H9 (cell line): ENCODE measurements at regions not wholly inside any gene's neighbourhood (a gene's known extent, or its start where the extent isn't known, plus 50 kb on each side); places are given as distances from the start of the nearest gene placed in this dataset.

ENCODE experiments used
- DNase-seq: peaks from one replicate; pipeline ENCODE4 v3.0.0-alpha.2; 2017
- H2AFZ ChIP-seq: one replicate; pipeline ENCODE4 v1.6.1; 2013; ENCODE audit warnings: mild to moderate bottlenecking, low read length, control low read depth, moderate library complexity
- H2AK5ac ChIP-seq: 2 replicates; pipeline ENCODE4 v1.6.1; 2013; ENCODE audit warnings: low read length, control low read depth, mixed read lengths; ENCODE audit not compliant: insufficient read length
- H2BK120ac ChIP-seq: one replicate; pipeline ENCODE4 v1.6.1; 2013; ENCODE audit warnings: low read depth, mild to moderate bottlenecking, low read length, control low read depth, inconsistent platforms; ENCODE audit not compliant: poor library complexity, severe bottlenecking
- H2BK12ac ChIP-seq: 2 replicates; pipeline ENCODE4 v1.6.1; 2013; ENCODE audit warnings: low read length, control low read depth, mixed read lengths, low read depth; ENCODE audit not compliant: insufficient read length
- H2BK15ac ChIP-seq: 2 replicates; pipeline ENCODE4 v1.6.1; 2013; ENCODE audit warnings: low read depth, low read length, control low read depth
- H2BK20ac ChIP-seq: one replicate; pipeline ENCODE4 v1.6.1; 2013; ENCODE audit warnings: low read depth, mild to moderate bottlenecking, low read length, control low read depth, inconsistent platforms; ENCODE audit not compliant: poor library complexity, severe bottlenecking
- H2BK5ac ChIP-seq: 2 replicates; pipeline ENCODE4 v1.6.1; 2013; ENCODE audit warnings: low read length, control low read depth, mixed read lengths; ENCODE audit not compliant: insufficient read length
- H3K14ac ChIP-seq: 2 replicates; pipeline ENCODE4 v1.6.1; 2013; ENCODE audit warnings: low read length, control low read depth; ENCODE audit not compliant: insufficient read depth
- H3K18ac ChIP-seq: 2 replicates; pipeline ENCODE4 v1.6.1; 2013; ENCODE audit warnings: low read depth, mild to moderate bottlenecking, mixed read lengths, low read length, control low read depth; ENCODE audit not compliant: insufficient read length
- H3K23ac ChIP-seq: 2 replicates; pipeline ENCODE4 v1.6.1; 2013; ENCODE audit warnings: low read length, control low read depth, mixed read lengths, low read depth; ENCODE audit not compliant: insufficient read length
- H3K23me2 ChIP-seq: 2 replicates; pipeline ENCODE4 v1.6.1; 2013; ENCODE audit warnings: low read depth, mild to moderate bottlenecking, mixed read lengths, low read length, control low read depth; ENCODE audit not compliant: insufficient read length, poor library complexity, severe bottlenecking
- H3K27ac ChIP-seq: 2 replicates; pipeline ENCODE4 v1.5.1; 2013; ENCODE audit warnings: low read length, control low read depth, mixed read lengths, low read depth; ENCODE audit not compliant: insufficient read length
- H3K27me3 ChIP-seq: 2 replicates; pipeline ENCODE4 v1.6.1; 2013; ENCODE audit warnings: low read length, control low read depth, inconsistent platforms; ENCODE audit not compliant: insufficient read depth
- H3K4ac ChIP-seq: 2 replicates; pipeline ENCODE4 v1.6.1; 2013; ENCODE audit warnings: low read depth, mild to moderate bottlenecking, control low read depth, inconsistent platforms, low read length, moderate library complexity
- H3K4me1 ChIP-seq: 2 replicates; pipeline ENCODE4 v1.6.1; 2013; ENCODE audit warnings: low read length, control low read depth, inconsistent platforms; ENCODE audit not compliant: insufficient read depth
- H3K4me2 ChIP-seq: 2 replicates; pipeline ENCODE4 v1.6.1; 2013; ENCODE audit warnings: low read length, control low read depth, mixed read lengths; ENCODE audit not compliant: insufficient read length, insufficient read depth
- H3K56ac ChIP-seq: 2 replicates; pipeline ENCODE4 v1.6.1; 2013; ENCODE audit warnings: low read depth, mild to moderate bottlenecking, mixed read lengths, low read length, control low read depth; ENCODE audit not compliant: insufficient read length
- H3K79me1 ChIP-seq: 2 replicates; pipeline ENCODE4 v1.6.1; 2013; ENCODE audit warnings: low read depth, mild to moderate bottlenecking, moderate library complexity, low read length, control low read depth, inconsistent platforms; ENCODE audit not compliant: insufficient read depth, poor library complexity, severe bottlenecking
- H3K79me2 ChIP-seq: 2 replicates; pipeline ENCODE4 v1.6.1; 2013; ENCODE audit warnings: low read length, control low read depth, inconsistent platforms; ENCODE audit not compliant: insufficient read depth
- H3K9ac ChIP-seq: 2 replicates; pipeline ENCODE4 v1.6.1; 2013; ENCODE audit warnings: low read length, control low read depth, mixed read lengths; ENCODE audit not compliant: insufficient read length; ENCODE audit errors: extremely low read depth
- H3K9me3 ChIP-seq: one replicate; pipeline ENCODE4 v1.6.1; 2013; ENCODE audit warnings: low read depth, low read length, inconsistent platforms; ENCODE audit not compliant: control insufficient read depth
- H3T11ph ChIP-seq: one replicate; pipeline ENCODE4 v1.6.1; 2013; ENCODE audit warnings: mild to moderate bottlenecking, low read length, control low read depth, inconsistent platforms
- H4K20me1 ChIP-seq: one replicate; pipeline ENCODE4 v1.6.1; 2013; ENCODE audit not compliant: control insufficient read depth, insufficient read length, insufficient read depth
- H4K5ac ChIP-seq: 2 replicates; pipeline ENCODE4 v1.6.1; 2013; ENCODE audit warnings: low read depth, mild to moderate bottlenecking, mixed read lengths, low read length, control low read depth; ENCODE audit not compliant: insufficient read length
- H4K8ac ChIP-seq: replicated peaks from 2 replicates; pipeline ENCODE4 v1.6.1; 2013; ENCODE audit warnings: low read length, control low read depth, mixed read lengths, low read depth; ENCODE audit not compliant: insufficient read length
- H4K91ac ChIP-seq: 2 replicates; pipeline ENCODE4 v1.6.1; 2013; ENCODE audit warnings: low read depth, mild to moderate bottlenecking, moderate library complexity, mixed read lengths, low read length, control low read depth; ENCODE audit not compliant: insufficient read length
- H3K27ac Mint-ChIP-seq, 3 experiments: 2 replicates in 2 of 3; 3 replicates in 1 of 3; pipeline ENCODE4 v1.8.0; 2020 to 2021; ENCODE audit warnings: mixed read lengths in 3 of 3, mild to moderate bottlenecking in 1 of 3, moderate library complexity in 1 of 3
- H3K27me3 Mint-ChIP-seq: 2 replicates; pipeline ENCODE4 v1.8.0; 2021; ENCODE audit warnings: low read depth, mild to moderate bottlenecking, moderate library complexity, mixed read lengths
- H3K36me3 Mint-ChIP-seq, 3 experiments: 2 replicates in 2 of 3; 3 replicates in 1 of 3; pipeline ENCODE4 v1.8.0; 2020 to 2021; ENCODE audit warnings: low read depth in 3 of 3, mixed read lengths in 3 of 3; ENCODE audit not compliant: insufficient read depth in 1 of 3
- H3K4me1 Mint-ChIP-seq, 2 experiments: 2 replicates each; pipeline ENCODE4 v1.8.0; 2020; ENCODE audit warnings: mixed read lengths in 2 of 2
- H3K4me3 Mint-ChIP-seq, 2 experiments: 2 replicates in 1 of 2; 3 replicates in 1 of 2; pipeline ENCODE4 v1.8.0; 2020 to 2021; ENCODE audit warnings: mild to moderate bottlenecking in 2 of 2, mixed read lengths in 2 of 2, moderate library complexity in 1 of 2
- H3K9me3 Mint-ChIP-seq, 2 experiments: 2 replicates in 1 of 2; 3 replicates in 1 of 2; pipeline ENCODE4 v1.8.0; 2020; ENCODE audit warnings: mild to moderate bottlenecking in 2 of 2, mixed read lengths in 2 of 2, moderate library complexity in 1 of 2
- WGBS: extraction: QIAGEN DNeasy Blood & Tissue Kit; methylation state at CpG from one replicate; pipeline ENCODE4 v1.1.7; 2013; ENCODE audit warnings: missing lambda C conversion rate, low lambda C conversion rate, mixed read lengths; ENCODE audit not compliant: insufficient read length; ENCODE audit errors: extremely low coverage; 5-methylcytosine and 5-hydroxymethylcytosine counted together
- TF ChIP-seq, protein P1 (sequence below): fragments of 200-600 bp; sonication (generic); conservative IDR thresholded peaks from 3 replicates; pipeline ENCODE4 v1.8.0; 2021; ENCODE audit warnings: antibody characterized with exemption, mild to moderate bottlenecking

- Mint-ChIP-seq H3K4me1 (no peaks in the 10 kb centered on the region), H3K9me3 (no peaks in the 10 kb centered on the region), H3K27me3 (no peaks in the 10 kb centered on the region), H3K36me3 (no peaks in the 10 kb centered on the region), H3K27ac (no peak overlapping the region), H3K4me3 (no peak overlapping the region)
- Histone ChIP-seq H3K4me2 (no peak overlapping the region), H3K9ac (no peak overlapping the region), H4K8ac (no peak overlapping the region), H3K4me1 (no peaks in the 10 kb centered on the region), H2BK5ac (no peak overlapping the region), H2BK120ac (no peak overlapping the region), H3K79me2 (no peaks in the 10 kb centered on the region), H2AK5ac (no peak overlapping the region), H3K79me1 (no peaks in the 10 kb centered on the region), H2BK20ac (no peak overlapping the region), H4K20me1 (no peaks in the 10 kb centered on the region), H3K14ac (no peak overlapping the region), H4K5ac (no peak overlapping the region), H2BK12ac (no peak overlapping the region), H2AFZ (no peak overlapping the region), H3K23ac (no peak overlapping the region), H3K23me2 (no peaks in the 10 kb centered on the region), H3K9me3 (no peaks in the 10 kb centered on the region), H3K27me3 (no peaks in the 10 kb centered on the region), H2BK15ac (no peak overlapping the region), H3K4ac (no peak overlapping the region), H3K27ac (no peak overlapping the region), H4K91ac (no peak overlapping the region), H3K56ac (no peak overlapping the region), H3T11ph (no peak overlapping the region), H3K18ac (no peak overlapping the region)
- TF ChIP-seq, protein P1, sequence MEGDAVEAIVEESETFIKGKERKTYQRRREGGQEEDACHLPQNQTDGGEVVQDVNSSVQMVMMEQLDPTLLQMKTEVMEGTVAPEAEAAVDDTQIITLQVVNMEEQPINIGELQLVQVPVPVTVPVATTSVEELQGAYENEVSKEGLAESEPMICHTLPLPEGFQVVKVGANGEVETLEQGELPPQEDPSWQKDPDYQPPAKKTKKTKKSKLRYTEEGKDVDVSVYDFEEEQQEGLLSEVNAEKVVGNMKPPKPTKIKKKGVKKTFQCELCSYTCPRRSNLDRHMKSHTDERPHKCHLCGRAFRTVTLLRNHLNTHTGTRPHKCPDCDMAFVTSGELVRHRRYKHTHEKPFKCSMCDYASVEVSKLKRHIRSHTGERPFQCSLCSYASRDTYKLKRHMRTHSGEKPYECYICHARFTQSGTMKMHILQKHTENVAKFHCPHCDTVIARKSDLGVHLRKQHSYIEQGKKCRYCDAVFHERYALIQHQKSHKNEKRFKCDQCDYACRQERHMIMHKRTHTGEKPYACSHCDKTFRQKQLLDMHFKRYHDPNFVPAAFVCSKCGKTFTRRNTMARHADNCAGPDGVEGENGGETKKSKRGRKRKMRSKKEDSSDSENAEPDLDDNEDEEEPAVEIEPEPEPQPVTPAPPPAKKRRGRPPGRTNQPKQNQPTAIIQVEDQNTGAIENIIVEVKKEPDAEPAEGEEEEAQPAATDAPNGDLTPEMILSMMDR: no peak
- no CpG with 5 or more reads among the region's 2 CpGs for WGBS
- DNase-seq: no peak
These were observed 294.9 kb downstream of the PDHA2 start for GRCh38 chr4:96134806-96135205.
